GM18870 (cell line): ENCODE measurements at regions not wholly inside any gene's neighbourhood (a gene's known extent, or its start where the extent isn't known, plus 50 kb on each side); places are given as distances from the start of the nearest gene placed in this dataset.

ENCODE experiments used
- ATAC-seq: cut with Tn5 transposase; IDR thresholded peaks from one replicate; pipeline ENCODE4 v1.9.1; 2021; ENCODE audit warnings: moderate library complexity; ENCODE audit not compliant: unreplicated experiment

DNA sequence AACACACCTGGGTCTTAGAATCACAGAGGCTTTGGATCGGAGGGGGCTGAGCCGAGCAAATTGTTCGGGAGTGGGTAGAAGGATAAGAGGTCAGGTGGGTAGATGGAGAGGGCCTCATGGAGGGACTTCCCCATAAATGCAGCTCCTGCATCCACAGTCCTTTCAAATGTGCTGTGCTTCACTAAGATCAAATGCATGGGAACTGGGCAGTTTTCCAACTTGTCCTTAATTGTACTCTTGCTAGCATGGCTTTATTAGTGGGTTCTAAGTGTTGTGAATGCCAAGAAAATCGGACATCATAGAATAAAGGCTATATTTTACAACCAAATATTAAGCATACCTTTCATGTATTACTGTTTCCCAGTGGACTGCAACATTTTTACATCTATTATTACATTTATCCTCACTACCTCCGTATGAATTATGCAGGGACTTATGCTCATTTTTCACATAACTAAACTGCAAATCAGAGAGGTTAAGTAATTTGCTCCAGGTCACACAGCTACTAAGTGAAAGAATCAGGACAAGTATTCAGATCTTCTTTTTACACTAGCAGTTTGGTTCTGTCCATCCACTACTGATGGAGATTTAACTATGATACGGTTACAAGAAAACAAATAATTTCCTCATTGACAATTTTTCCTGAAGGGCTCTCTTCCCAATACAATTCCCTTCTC, 174.5 kb upstream of the RUNX1 start:
- ATAC-seq = no peak

DNA sequence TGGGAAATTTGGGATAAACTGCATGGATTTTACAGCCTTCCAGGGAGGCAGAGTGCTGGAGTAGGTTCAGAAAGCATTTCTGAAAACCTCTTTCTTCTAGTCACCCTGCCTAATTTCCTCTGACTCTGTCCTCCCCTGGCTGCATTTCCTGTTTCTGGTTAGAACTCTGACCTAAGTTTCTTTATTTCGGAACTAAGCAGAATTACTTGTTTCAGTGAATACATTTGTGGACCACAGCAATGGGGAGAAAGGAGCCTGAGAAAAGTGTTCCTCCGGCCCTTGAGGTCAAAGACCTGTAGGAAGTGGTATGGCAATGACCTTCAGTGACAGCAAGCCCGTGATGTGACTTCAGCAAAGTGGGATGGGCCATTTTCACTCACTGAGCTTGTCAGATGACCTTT, 173.4 kb upstream of the RUNX1 start:
- peak; percentile 30 for ATAC-seq

- no peak for ATAC-seq
These were observed 172.9 kb upstream of the RUNX1 start for GRCh38 chr21:35222021-35222420.

- no peak for ATAC-seq
These were observed 171.2 kb upstream of the RUNX1 start for GRCh38 chr21:35220301-35220700.

DNA sequence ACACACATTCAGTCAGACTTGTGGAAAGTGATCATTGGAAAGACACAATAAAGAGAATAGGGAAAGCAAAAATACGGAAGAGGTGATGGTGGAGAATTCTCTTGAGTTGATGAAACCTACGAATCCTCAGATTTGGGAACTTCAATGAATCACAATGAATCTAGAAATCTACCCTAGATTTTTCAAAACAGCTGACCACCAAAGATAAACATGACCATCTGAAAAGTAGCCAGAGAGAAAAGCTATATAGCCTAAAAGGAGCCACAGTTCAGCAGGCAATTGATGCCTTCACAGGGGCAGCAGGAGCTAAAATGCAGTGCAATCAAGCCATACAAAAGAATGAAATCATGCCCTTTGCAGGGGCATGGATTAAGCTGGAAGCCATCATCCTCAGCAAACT, 170.6 kb upstream of the RUNX1 start:
- ATAC-seq = no peak

- no peak for ATAC-seq
These were observed 170.2 kb upstream of the RUNX1 start for GRCh38 chr21:35219291-35219690.

GRCh38 chr21:35217504-35218060, 168.5 kb upstream of the RUNX1 start:
- no peak for ATAC-seq

DNA sequence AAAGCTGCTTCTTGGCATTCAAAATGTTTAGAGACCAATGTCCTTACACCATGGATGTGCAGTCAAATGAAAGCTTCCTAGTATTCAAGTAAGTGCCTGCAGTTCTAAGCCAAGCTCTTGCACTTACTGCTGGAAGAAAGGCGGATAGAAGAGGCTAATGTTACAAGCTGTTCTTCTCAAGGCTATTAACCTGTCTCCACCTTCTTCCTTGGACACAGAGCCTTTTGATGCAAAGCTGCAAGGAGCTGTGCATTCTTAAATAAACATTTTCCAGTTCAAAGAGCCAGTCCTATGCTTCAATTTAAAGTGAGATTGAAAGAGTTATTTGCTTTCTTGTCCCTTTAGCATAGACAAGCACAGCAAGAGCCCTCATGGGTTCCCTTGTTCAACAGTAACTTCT, 167.9 kb upstream of the RUNX1 start:
- ATAC-seq = no peak

GRCh38 chr21:35215870-35216269, 166.8 kb upstream of the RUNX1 start:
- no peak for ATAC-seq

DNA sequence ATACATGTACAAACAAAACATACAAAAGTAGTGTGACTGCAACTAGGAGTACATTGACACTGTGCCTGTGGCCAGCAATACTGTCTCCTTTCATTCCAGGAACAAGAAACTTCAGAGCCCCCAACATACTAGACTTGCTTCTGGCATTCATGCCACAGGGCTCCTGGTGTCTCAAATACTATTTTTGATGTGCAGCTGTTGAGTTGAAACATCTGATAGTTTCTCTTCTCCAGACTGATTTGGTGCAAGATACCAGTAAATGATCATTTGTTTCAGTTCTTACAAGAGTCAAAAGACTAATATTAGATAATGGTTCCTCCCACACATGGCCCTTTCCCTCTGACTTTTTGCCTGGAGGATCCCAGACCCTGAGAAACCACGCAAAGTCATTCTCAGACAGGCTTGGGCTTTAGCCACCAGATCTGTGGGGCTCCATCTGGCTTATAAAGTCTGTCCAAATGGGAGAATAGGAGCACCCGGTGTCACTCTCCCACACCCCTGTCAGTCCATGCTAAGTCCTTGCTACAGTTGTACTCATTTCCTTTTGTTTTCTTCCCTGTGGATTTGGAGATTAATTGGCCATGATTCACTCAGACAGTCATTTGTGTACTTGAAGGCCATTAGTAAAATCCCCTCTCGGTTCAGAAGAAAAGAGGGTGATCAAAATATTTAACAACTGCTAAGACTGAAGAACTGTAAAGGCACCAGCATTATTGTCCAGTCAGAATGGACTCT, 163.5 kb upstream of the RUNX1 start:
- no peak for ATAC-seq

DNA sequence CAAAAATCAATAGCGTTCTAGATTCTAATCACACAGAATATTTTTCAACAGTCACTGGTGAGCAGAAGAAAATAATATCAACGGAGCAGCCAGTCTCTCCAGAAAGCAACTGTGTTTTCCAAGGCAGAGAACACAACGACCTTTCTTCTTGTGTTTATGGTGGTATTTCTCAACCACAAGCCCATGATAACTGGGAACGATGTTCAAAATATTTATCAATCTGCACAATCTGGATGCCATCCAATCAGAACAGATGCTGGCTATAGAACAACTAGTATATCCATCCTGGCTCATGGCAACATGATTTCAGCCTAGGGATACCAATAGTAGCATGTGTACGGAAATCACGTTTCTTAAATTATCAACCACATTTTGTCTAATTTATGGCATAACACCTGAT, 162.7 kb upstream of the RUNX1 start:
- ATAC-seq = no peak

DNA sequence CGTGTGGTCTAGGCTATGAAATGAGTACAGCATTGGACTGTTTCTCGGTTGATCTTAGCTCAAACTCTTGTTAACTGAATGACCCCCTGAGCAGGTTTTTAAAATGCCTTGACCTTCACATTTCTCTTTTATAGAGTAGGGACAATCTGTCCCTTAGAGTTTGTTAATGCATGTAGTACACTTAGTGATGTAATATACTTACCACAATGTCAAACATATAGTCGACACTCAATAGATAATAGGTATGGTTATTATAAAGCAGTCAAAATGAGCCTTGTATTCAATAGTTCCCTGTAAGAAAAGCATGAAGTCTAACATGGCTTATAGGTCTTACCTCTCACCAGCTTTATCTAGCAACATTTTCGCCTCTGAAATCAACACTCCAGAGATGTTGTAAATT, 161.0 kb upstream of the RUNX1 start:
- ATAC-seq = no peak

DNA sequence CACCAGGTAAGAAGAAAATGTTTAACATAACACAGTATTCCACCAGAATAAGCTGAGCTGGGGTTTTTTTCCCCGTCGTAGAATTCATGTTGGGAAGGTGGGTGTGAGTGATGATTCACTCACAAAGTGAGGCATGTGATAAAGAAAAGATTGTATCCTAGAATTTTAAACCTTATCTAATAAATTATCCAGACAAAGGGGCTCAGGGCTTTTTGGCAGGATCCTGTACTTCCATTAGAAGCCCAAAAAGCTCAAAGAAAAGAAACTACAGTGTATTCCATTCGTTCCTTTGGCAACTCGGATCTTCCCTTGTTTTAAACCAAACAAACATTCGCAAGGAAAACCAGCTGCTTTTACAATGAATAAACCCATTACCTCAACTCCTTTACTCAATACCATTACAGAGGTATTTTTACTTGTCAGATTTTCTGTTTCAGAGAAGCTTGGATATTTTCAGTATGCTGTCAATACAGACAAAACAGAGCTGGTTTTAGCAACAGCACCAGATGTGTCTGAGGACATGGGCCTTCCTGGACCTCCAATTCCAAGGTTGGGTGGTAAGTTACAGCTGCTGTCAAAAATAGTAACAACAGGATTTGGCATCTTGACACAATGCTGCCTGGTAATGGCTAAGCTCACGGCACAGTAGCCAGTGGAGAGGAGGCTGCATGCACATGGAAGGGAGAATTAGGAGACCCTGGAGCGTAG, 159.9 kb upstream of the RUNX1 start:
- no peak for ATAC-seq

- no peak for ATAC-seq
These were observed 159.0 kb upstream of the RUNX1 start for GRCh38 chr21:35208104-35208503.

DNA sequence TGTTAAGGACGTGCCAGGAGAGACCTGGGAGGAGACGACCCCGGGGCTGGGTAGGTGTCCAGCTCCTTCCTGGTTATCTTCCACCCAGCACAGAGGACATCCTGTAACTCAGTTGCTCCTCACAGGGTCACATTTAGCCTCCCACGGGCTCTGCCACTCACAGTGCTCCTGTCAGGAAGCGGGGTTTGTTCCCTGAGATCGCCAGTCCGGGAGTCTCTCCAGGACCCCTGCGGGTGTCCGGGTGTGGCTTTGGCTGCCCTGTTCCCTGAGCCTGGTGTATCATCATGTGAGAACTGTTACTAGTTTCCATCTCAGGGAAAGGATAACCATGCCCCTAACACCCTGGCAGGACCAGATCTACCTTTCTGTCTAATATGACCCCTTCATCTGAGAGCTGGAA, 158.2 kb upstream of the RUNX1 start:
- no peak for ATAC-seq

DNA sequence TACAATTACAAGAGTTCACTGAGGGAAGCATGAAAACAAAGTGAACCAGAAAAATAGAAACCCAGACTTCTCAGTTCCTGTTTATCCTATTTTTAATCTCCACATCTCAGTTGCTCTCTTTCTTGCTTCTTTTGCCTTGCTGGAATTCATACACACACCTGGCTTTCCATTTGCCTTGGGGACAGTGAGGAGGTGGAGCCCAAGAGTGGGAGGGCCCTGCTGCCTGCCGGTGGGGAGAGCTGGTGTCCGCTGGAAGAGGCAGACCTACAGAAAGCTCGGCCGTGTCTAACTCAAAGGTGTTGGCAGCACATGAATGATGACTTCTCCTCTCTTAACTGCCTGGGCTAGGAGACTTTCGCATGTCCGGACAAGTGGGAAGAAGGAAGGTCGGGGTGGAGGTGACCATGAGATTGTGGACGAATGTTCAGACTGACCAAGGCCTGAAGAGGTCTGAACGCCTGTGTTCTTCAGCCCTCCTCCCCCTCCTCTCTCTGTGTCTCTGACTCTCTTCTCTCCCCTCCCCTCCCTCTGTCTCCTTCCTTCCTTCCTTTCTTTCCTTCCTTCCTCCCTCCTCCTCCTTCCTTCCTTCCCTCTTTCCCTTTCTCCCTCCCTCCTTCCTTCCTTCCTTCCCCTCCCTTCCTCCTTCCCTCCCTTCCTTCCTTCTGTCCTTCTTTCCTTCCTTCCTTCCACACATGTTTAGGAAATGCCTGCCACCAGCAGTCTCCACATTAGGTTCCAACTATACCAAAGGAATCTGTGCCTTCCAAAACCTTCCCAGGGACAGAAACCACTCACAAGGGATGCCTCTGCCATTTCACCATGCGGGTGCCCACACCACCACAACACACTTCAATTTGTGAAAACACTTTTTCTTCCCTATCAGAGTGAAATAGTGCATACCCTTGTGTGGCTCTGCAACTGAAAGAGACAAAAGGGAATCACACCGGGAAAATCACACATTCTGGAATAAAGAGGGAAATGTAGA, 157.3 kb upstream of the RUNX1 start:
- no peak for ATAC-seq

DNA sequence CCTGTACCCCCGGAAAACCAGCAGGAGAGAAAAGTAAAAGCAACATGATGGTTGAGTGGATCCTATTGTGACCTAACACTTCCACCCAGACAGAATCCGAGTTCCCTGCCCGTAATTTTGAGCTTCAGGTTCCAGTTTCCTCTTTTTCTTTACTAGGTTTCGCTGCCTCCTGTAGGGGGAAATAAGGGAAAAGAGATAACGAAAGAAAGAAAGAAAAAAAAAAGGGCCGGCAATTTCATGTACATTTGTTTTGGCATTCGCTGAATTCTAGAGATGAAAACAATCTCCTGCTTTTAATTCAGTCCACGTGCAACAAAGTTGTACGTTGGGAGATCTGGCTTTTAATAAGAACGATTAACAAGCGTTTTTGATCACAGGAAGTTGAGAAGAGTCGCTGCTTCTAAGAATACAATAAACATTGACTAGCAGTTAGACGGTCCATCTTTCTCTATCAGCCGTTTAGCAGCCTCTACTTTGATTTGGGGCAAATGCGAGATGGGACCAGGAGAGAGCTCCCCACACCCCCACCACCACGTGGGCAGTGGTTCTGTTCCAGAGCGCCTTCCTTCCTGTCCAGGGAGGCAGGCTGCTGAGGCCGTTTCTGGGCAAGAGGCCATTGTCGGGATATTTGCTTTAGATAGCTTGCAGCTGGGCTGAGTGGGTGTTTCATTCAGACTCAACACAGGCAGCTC, 155.9 kb upstream of the RUNX1 start:
- no peak for ATAC-seq

- no peak for ATAC-seq
These were observed 155.0 kb upstream of the RUNX1 start for GRCh38 chr21:35204125-35204524.

- ATAC-seq = no peak
These were observed 154.2 kb upstream of the RUNX1 start for GRCh38 chr21:35203093-35203977.
